22Rv1 (cell line): ENCODE measurements at regions not wholly inside any gene's neighbourhood (a gene's known extent, or its start where the extent isn't known, plus 50 kb on each side); places are given as distances from the start of the nearest gene placed in this dataset.

Source experiments
- CTCF ChIP-seq: fragments of 450-650 bp; IDR thresholded peaks from 2 replicates; pipeline ENCODE4 v1.5.1; 2017; ENCODE audit warnings: mild to moderate bottlenecking
- ZFX ChIP-seq: fragments of 450-650 bp; IDR thresholded peaks from 2 replicates; pipeline ENCODE4 v1.6.1; 2017; ENCODE audit warnings: antibody characterized with exemption, borderline replicate concordance

DNA sequence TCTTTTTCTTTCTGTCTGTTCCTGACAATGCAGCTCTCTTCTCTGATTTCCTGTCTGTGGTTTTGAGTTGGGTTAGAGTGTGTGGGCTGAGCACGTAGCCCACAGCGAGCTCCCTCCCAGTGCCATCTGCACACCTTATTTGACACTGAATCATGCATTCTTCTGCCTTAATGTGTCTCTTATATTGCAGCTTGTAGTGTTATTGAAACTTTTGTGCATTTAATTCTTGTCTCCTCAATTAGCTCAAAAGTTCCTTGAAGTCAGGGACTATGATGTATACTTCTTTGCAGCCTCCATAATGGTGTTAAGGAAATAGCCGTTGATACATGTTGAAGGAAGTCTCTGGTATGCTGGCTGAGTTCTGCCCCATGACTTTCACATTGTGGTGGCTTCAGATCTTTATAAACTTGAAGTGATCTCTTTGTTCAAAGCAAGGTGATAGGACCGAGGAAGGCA lies 576.2 kb upstream of the CLINT1 start:
- TF ChIP-seq CTCF (no peak), ZFX (no peak)
